Brain microvascular endothelial cell (primary cell): ENCODE measurements at regions not wholly inside any gene's neighbourhood (a gene's known extent, or its start where the extent isn't known, plus 50 kb on each side); places are given as distances from the start of the nearest gene placed in this dataset.

Experiments
- DNase-seq: peaks from one replicate; pipeline ENCODE4 v3.0.0-alpha.2; 2020
- H3K27ac ChIP-seq: fragments of 250-450 bp; sonication (Bioruptor Pico); 2 replicates; pipeline ENCODE4 v1.5.1; 2020; ENCODE audit warnings: mild to moderate bottlenecking, moderate library complexity
- H3K27me3 ChIP-seq: fragments of 250-450 bp; sonication (Bioruptor Pico); replicated peaks from 2 replicates; pipeline ENCODE4 v1.5.1; 2020; ENCODE audit warnings: mild to moderate bottlenecking
- H3K36me3 ChIP-seq: fragments of 250-450 bp; sonication (Bioruptor Pico); replicated peaks from 2 replicates; pipeline ENCODE4 v1.5.1; 2020; ENCODE audit warnings: mild to moderate bottlenecking
- H3K4me3 ChIP-seq: 2 replicates; pipeline ENCODE4 v1.5.1; 2011; ENCODE audit warnings: low read depth, mild to moderate bottlenecking, control low read depth, low read length, moderate library complexity
- CTCF ChIP-seq: IDR thresholded peaks from 2 replicates; pipeline ENCODE4 v1.5.1; 2011; ENCODE audit warnings: low read depth, mild to moderate bottlenecking, moderate library complexity, low read length, control low read depth, inconsistent platforms; ENCODE audit errors: missing control alignments
- in situ Hi-C: cut with HindIII; loops from 2 replicates; pipeline ENCODE4 v1.10.0; 2017; ENCODE audit warnings: low sequenced_read_pairs, low pct_ligation_motif_present

GRCh38 chr12:124093297-124093696 lies 120.3 kb downstream of the ZNF664 start:
- no peak for DNase-seq
- TF ChIP-seq CTCF = no peak
- no peaks in the 10 kb centered on the region for H3K36me3 ChIP-seq
- H3K4me3 ChIP-seq = no peak overlapping the region
- in situ Hi-C loops = no loop called here
- H3K27me3 ChIP-seq = peaks cover 4% of the 10 kb centered on the region
- H3K27ac ChIP-seq = no peak overlapping the region

GRCh38 chr12:124094188-124094587 lies 121.2 kb downstream of the ZNF664 start:
- in situ Hi-C loops = no loop called here
- Histone ChIP-seq H3K4me3 (no peak overlapping the region), H3K36me3 (no peaks in the 10 kb centered on the region), H3K27me3 (peaks cover 3% of the 10 kb centered on the region), H3K27ac (no peak overlapping the region)
- DNase-seq = no peak
- no peak for TF ChIP-seq CTCF

GRCh38 chr12:124094733-124095132 lies 121.7 kb downstream of the ZNF664 start:
- H3K27ac ChIP-seq = no peak overlapping the region
- in situ Hi-C loops = no loop called here
- H3K4me3 ChIP-seq = no peak overlapping the region
- no peak for DNase-seq
- no peak for TF ChIP-seq CTCF
- no peaks in the 10 kb centered on the region for H3K36me3 ChIP-seq
- peaks cover 5% of the 10 kb centered on the region for H3K27me3 ChIP-seq

- Histone ChIP-seq H3K36me3 (no peaks in the 10 kb centered on the region), H3K27ac (no peak overlapping the region), H3K27me3 (peaks cover 5% of the 10 kb centered on the region), H3K4me3 (no peak overlapping the region)
- TF ChIP-seq CTCF = no peak
- DNase-seq = no peak
- in situ Hi-C loops = no loop called here
Observed at GRCh38 chr12:124096109-124096508, 123.1 kb downstream of the ZNF664 start.

- Histone ChIP-seq H3K36me3 (no peaks in the 10 kb centered on the region), H3K27ac (no peak overlapping the region), H3K27me3 (peaks cover 5% of the 10 kb centered on the region), H3K4me3 (no peak overlapping the region)
- no peak for DNase-seq
- in situ Hi-C loops = no loop called here
- TF ChIP-seq CTCF = no peak
Observed at GRCh38 chr12:124096869-124097434, 123.9 kb downstream of the ZNF664 start.

GRCh38 chr12:124097701-124098100 lies 124.7 kb downstream of the ZNF664 start:
- no peak for TF ChIP-seq CTCF
- Histone ChIP-seq H3K4me3 (no peak overlapping the region), H3K36me3 (no peaks in the 10 kb centered on the region), H3K27me3 (peaks cover 5% of the 10 kb centered on the region), H3K27ac (no peak overlapping the region)
- in situ Hi-C loops = no loop called here
- no peak for DNase-seq
